GM19397 (cell line): ENCODE measurements at regions not wholly inside any gene's neighbourhood (a gene's known extent, or its start where the extent isn't known, plus 50 kb on each side); places are given as distances from the start of the nearest gene placed in this dataset.

Source experiments
- ATAC-seq: cut with Tn5 transposase; IDR thresholded peaks from one replicate; pipeline ENCODE4 v1.9.1; 2021; ENCODE audit warnings: mild to moderate bottlenecking, moderate library complexity; ENCODE audit not compliant: unreplicated experiment

GRCh38 chr1:201589186-201589585 is 50.3 kb downstream of the NAV1 start:
- ATAC-seq = no peak

- ATAC-seq = no peak
Observed at GRCh38 chr1:201590474-201590873, 51.5 kb downstream of the NAV1 start.

- ATAC-seq = no peak
Observed at GRCh38 chr1:201591348-201591747, 52.4 kb downstream of the NAV1 start.

GRCh38 chr1:201591981-201592380 is 53.1 kb downstream of the NAV1 start:
- ATAC-seq = no peak

- no peak for ATAC-seq
Observed at GRCh38 chr1:201593200-201593921, 54.4 kb downstream of the NAV1 start.

- ATAC-seq = no peak
Observed at GRCh38 chr1:201594575-201595245, 55.8 kb downstream of the NAV1 start.

- ATAC-seq = no peak
Observed at GRCh38 chr1:201595381-201595780, 56.5 kb downstream of the NAV1 start.

- no peak for ATAC-seq
Observed at GRCh38 chr1:201596101-201596868, 57.4 kb downstream of the NAV1 start.

- ATAC-seq = no peak
Observed at GRCh38 chr1:201597551-201598230, 58.8 kb downstream of the NAV1 start.

- ATAC-seq = no peak
Observed at GRCh38 chr1:201598396-201598795, 59.5 kb downstream of the NAV1 start.

- no peak for ATAC-seq
Observed at GRCh38 chr1:201598973-201599372, 60.0 kb downstream of the NAV1 start.

GRCh38 chr1:201599548-201599947 is 60.6 kb downstream of the NAV1 start:
- ATAC-seq = no peak

- ATAC-seq = no peak
Observed at GRCh38 chr1:201602413-201603265, 63.7 kb downstream of the NAV1 start.

- no peak for ATAC-seq
Observed at GRCh38 chr1:201603613-201604232, 64.8 kb downstream of the NAV1 start.

- no peak for ATAC-seq
Observed at GRCh38 chr1:201605385-201606010, 66.6 kb downstream of the NAV1 start.

GRCh38 chr1:201606096-201606495 is 67.2 kb downstream of the NAV1 start:
- ATAC-seq = no peak

- no peak for ATAC-seq
Observed at GRCh38 chr1:201606623-201607022, 67.7 kb downstream of the NAV1 start.

GRCh38 chr1:201608635-201609395 is 69.9 kb downstream of the NAV1 start:
- ATAC-seq = no peak
